ENCODE measurements at regions not wholly inside any gene's neighbourhood (a gene's known extent, or its start where the extent isn't known, plus 50 kb on each side); places are given as distances from the start of the nearest gene placed in this dataset.

GRCh38 chr12:116635487-116635886 is 76.3 kb downstream of the MAP1LC3B2 start:
- FAIRE-seq, result no peak
- no peak for TF ChIP-seq CTCF (IDR thresholded peaks at IDR 0.05; ENCODE audit: insufficient read depth, missing control alignments)
- no peak for DNase-seq (ENCODE audit: insufficient read length, low spot score)

- TF ChIP-seq CTCF (IDR thresholded peaks at IDR 0.05; ENCODE audit: insufficient read depth, missing control alignments), result no peak
- no peak for DNase-seq (ENCODE audit: insufficient read length, low spot score)
- no peak for FAIRE-seq
Measured at GRCh38 chr12:116633476-116633875, 74.3 kb downstream of the MAP1LC3B2 start.

- no peak for FAIRE-seq
- DNase-seq (ENCODE audit: insufficient read length, low spot score), result no peak
- no peak for TF ChIP-seq CTCF (IDR thresholded peaks at IDR 0.05; ENCODE audit: insufficient read depth, missing control alignments)
Measured at GRCh38 chr12:116631619-116632018, 72.4 kb downstream of the MAP1LC3B2 start.

GRCh38 chr12:116630762-116631161 is 71.6 kb downstream of the MAP1LC3B2 start:
- no peak for TF ChIP-seq CTCF (IDR thresholded peaks at IDR 0.05; ENCODE audit: insufficient read depth, missing control alignments)
- DNase-seq (ENCODE audit: insufficient read length, low spot score), result no peak
- no peak for FAIRE-seq

GRCh38 chr12:116629480-116629879 is 70.3 kb downstream of the MAP1LC3B2 start:
- no peak for DNase-seq (ENCODE audit: insufficient read length, low spot score)
- TF ChIP-seq CTCF (IDR thresholded peaks at IDR 0.05; ENCODE audit: insufficient read depth, missing control alignments), result no peak
- FAIRE-seq, result no peak

- no peak for TF ChIP-seq CTCF (IDR thresholded peaks at IDR 0.05; ENCODE audit: insufficient read depth, missing control alignments)
- no peak for DNase-seq (ENCODE audit: insufficient read length, low spot score)
- no peak for FAIRE-seq
Measured at GRCh38 chr12:116628989-116629388, 69.8 kb downstream of the MAP1LC3B2 start.

- FAIRE-seq, result no peak
Measured at GRCh38 chr12:116628450-116628793, 69.2 kb downstream of the MAP1LC3B2 start.

More at GRCh38 chr12:116628450-116628793, 69.2 kb downstream of the MAP1LC3B2 start:
- TF ChIP-seq CTCF (IDR thresholded peaks at IDR 0.05; ENCODE audit: insufficient read depth, missing control alignments), result no peak
- no peak for DNase-seq (ENCODE audit: insufficient read length, low spot score)
